ENCODE measurements at regions not wholly inside any gene's neighbourhood (a gene's known extent, or its start where the extent isn't known, plus 50 kb on each side); places are given as distances from the start of the nearest gene placed in this dataset.

- TF ChIP-seq, protein P1, sequence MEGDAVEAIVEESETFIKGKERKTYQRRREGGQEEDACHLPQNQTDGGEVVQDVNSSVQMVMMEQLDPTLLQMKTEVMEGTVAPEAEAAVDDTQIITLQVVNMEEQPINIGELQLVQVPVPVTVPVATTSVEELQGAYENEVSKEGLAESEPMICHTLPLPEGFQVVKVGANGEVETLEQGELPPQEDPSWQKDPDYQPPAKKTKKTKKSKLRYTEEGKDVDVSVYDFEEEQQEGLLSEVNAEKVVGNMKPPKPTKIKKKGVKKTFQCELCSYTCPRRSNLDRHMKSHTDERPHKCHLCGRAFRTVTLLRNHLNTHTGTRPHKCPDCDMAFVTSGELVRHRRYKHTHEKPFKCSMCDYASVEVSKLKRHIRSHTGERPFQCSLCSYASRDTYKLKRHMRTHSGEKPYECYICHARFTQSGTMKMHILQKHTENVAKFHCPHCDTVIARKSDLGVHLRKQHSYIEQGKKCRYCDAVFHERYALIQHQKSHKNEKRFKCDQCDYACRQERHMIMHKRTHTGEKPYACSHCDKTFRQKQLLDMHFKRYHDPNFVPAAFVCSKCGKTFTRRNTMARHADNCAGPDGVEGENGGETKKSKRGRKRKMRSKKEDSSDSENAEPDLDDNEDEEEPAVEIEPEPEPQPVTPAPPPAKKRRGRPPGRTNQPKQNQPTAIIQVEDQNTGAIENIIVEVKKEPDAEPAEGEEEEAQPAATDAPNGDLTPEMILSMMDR (IDR thresholded peaks at IDR 0.05; ENCODE audit: low read depth, low read length), result no peak
- DNase-seq (ENCODE audit: extremely low read depth, low read depth), result no peak
Observed at GRCh38 chr22:44634426-44635321, 67.3 kb upstream of the PRR5 start.

- TF ChIP-seq, protein P1 (IDR thresholded peaks at IDR 0.05; ENCODE audit: low read depth, low read length), result no peak
- DNase-seq (ENCODE audit: extremely low read depth, low read depth), result no peak
Observed at GRCh38 chr22:44633647-44634046, 68.4 kb upstream of the PRR5 start.

DNA sequence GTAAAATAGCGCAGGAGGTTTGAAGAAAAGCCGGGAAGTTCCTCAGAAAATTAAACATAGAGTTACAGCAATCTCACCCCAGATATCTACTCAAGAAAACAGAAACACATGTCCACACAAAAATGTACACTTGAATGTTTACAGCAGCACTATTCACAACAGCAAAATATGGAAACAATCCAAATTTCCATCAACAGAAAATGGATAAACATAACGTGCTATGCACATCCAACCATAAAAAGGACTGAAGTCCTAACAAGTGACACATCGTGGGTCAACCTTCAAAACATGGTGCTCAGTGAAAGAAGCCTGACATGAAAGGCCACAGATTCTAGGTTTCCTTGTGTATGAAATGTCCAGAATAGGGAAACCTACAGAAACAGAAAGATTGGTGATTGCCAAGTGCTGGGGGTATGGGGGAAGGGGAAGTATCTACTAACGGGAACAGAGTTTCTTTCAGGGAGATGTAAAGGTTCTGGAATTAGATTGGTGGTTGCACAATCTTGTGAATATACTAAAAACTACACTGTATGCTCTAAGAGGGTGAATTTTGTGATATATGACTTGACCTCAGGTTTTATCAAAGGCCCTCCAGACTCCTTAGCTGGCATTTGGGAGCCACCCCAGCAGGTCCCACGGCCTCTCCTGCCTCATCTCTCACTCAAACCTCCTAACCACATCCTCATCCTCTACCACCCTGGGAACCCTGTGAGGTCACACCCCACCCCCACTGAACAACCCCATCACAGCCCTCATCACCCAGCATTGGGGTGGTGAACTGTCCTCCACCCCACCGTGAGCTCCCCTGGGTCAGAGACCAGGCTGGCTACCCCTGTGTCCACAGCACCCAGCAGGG lies 69.2 kb upstream of the PRR5 start:
- TF ChIP-seq, protein P1 (IDR thresholded peaks at IDR 0.05; ENCODE audit: low read depth, low read length), result no peak
- DNase-seq (ENCODE audit: extremely low read depth, low read depth), result no peak

DNA sequence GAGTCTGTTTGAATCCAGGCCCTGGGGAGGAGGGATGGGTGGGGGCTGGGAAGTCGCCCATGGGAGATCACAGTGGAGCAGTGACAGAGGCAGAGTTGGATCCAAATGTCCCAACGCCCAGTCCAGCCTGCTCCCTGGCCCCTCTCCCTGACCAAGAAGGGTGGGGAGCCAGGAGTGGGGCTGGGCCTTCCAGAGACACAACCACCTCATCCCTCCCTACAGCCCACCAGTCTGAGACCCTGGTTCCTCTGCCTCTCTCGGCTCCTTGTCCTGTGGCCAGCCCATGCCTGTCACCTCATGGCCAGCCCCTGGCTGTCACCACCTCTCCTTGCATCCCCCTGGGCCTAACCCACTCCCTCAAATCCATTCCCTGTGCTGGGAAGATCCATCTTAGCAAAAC lies 71.2 kb upstream of the PRR5 start:
- DNase-seq (ENCODE audit: extremely low read depth, low read depth), result no peak

DNA sequence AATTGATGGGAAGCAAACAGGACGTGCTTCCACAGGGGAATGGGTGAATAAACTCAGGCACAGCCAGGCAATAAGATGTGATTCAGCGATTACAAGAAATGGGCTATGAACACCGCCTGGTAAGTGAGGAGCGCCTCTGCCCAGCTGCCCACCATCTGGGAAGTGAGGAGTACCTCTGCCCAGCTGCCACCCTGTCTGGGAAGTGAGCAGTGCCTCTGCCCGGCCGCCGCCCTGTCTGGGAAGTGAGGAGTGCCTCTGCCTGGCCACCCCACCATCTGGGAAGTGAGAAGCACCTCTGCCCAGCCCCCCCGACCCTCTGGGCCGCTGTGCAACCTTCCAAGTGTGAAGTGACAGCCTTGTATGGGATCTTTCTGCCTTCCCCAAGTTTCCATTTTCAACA lies 73.2 kb upstream of the PRR5 start:
- DNase-seq (ENCODE audit: extremely low read depth, low read depth), result no peak
- TF ChIP-seq, protein P1 (IDR thresholded peaks at IDR 0.05; ENCODE audit: low read depth, low read length), result no peak

More for the DNA sequence above, 71.2 kb upstream of the PRR5 start:
- TF ChIP-seq, protein P1 (IDR thresholded peaks at IDR 0.05; ENCODE audit: low read depth, low read length), result no peak

- DNase-seq (ENCODE audit: extremely low read depth, low read depth), result no peak
Observed at GRCh38 chr22:44628273-44628672, 73.7 kb upstream of the PRR5 start.

More at GRCh38 chr22:44628273-44628672, 73.7 kb upstream of the PRR5 start:
- TF ChIP-seq, protein P1 (IDR thresholded peaks at IDR 0.05; ENCODE audit: low read depth, low read length), result no peak

Data from AG09319 (cell line).